ENCODE measurements at regions not wholly inside any gene's neighbourhood (a gene's known extent, or its start where the extent isn't known, plus 50 kb on each side); places are given as distances from the start of the nearest gene placed in this dataset.
A peak's percentile ranks its signal among the peaks of the same experiment; 100 is the strongest.

- TF ChIP-seq MZF1 (CRISPR knock-in tag; IDR thresholded peaks at IDR 0.05; ENCODE audit: borderline replicate concordance) (no peak), SMAD9 (CRISPR knock-in tag; IDR thresholded peaks at IDR 0.05) (no peak), TBX2 (CRISPR knock-in tag; IDR thresholded peaks at IDR 0.05; ENCODE audit: borderline replicate concordance) (no peak), ZFAT (CRISPR knock-in tag; conservative IDR thresholded peaks at IDR 0.05) (no peak), ZNF121 (CRISPR knock-in tag; IDR thresholded peaks at IDR 0.05) (no peak), ZNF143 (CRISPR knock-in tag; IDR thresholded peaks at IDR 0.05) (no peak), PHF5A (CRISPR knock-in tag; IDR thresholded peaks at IDR 0.05; ENCODE audit: low read depth, unreplicated experiment) (no peak), PAX8 (CRISPR knock-in tag; IDR thresholded peaks at IDR 0.05; ENCODE audit: borderline replicate concordance) (no peak)
Measured at GRCh38 chr9:36762958-36763357, 190.3 kb downstream of the MELK start (continued).

GRCh38 chr9:36763778-36764177 is 191.1 kb downstream of the MELK start:
- ATAC-seq: no peak
- in situ Hi-C loops (cut with HindIII; ENCODE audit: extremely low pct_ligation_motif_present, low pct_unique_long_range_greater_than_20kb) (no loop called here), intact Hi-C loops (cut with micrococcal nuclease; ENCODE audit: unreplicated experiment) (no loop called here)
- Histone ChIP-seq H3K9me3 (ENCODE audit: low read length) (no peaks in the 10 kb centered on the region), H3K36me3 (replicated peaks in 1 of 2; ENCODE audit: control insufficient read depth in 1 of 2, insufficient read depth in 2 of 2, low read length in 2 of 2) (no peaks in the 10 kb centered on the region), H3K27ac (ENCODE audit: extremely low read length, insufficient read depth, low read length) (no peak overlapping the region), H3K4me3 (replicated peaks in 1 of 3; ENCODE audit: insufficient read depth in 1 of 3, low read depth in 2 of 3, low read length in 3 of 3) (no peak overlapping the region), H3K4me1 (ENCODE audit: insufficient read depth, low read length) (peaks cover 19% of the 10 kb centered on the region), H3K79me2 (ENCODE audit: insufficient read depth, low read length) (no peaks in the 10 kb centered on the region), H4K20me1 (ENCODE audit: insufficient read depth, low read length) (no peaks in the 10 kb centered on the region), H3K27me3 (ENCODE audit: control insufficient read depth in 1 of 2, insufficient read depth in 2 of 2, low read length in 2 of 2) (peaks cover 0 to 31% of the 10 kb centered on the region in 2 experiments; a peak in 3 of 5 replicates), H3K4me2 (ENCODE audit: low read depth, low read length) (no peak overlapping the region), H2AFZ (ENCODE audit: low read length) (no peak overlapping the region), H3K9ac (ENCODE audit: insufficient read depth, low read depth, low read length) (no peak overlapping the region)
- ChIA-PET POLR2A (no interaction called here), CTCF (ENCODE audit: low intra/inter-chr PET ratio, low total read pairs) (no interaction called here)
- 69% methylated on average over 4 of the region's 4 CpGs for WGBS (ENCODE audit: low lambda C conversion rate)
- no peak for DNase-seq (ENCODE audit: low spot score)
- FAIRE-seq: no peak
- BruUV-seq (replicated peaks): no TSS peak
- no peak for TF ChIP-seq REL (CRISPR knock-in tag; conservative IDR thresholded peaks at IDR 0.05)
- 0 out of 2 replicates have a peak, but pooled peaks have one; percentile 23 for TF ChIP-seq LCORL (IDR thresholded peaks at IDR 0.05)
- no peak for TF ChIP-seq LCORL (CRISPR knock-in tag; IDR thresholded peaks at IDR 0.05)
- no peak for TF ChIP-seq SIX4 (CRISPR knock-in tag; IDR thresholded peaks at IDR 0.05)
- TF ChIP-seq ATM (IDR thresholded peaks at IDR 0.05; ENCODE audit: borderline replicate concordance): peak; percentile 31; the same call in 1 of the 2 replicates
- no peak for TF ChIP-seq ZNF777 (CRISPR knock-in tag; IDR thresholded peaks at IDR 0.05)
- 0 out of 2 replicates have a peak, but pooled peaks have one; percentile 21 for TF ChIP-seq FOXA1 (IDR thresholded peaks at IDR 0.05)
- no peak for TF ChIP-seq FOXA1 (CRISPR knock-in tag; IDR thresholded peaks at IDR 0.05)
- TF ChIP-seq ZNF510 (CRISPR knock-in tag; IDR thresholded peaks at IDR 0.05; ENCODE audit: low read depth): no peak
- TF ChIP-seq MNT (IDR thresholded peaks at IDR 0.05): peak; percentile 31; the same call in 1 of the 2 replicates
- peak; percentile 84 for TF ChIP-seq CREB1 (IDR thresholded peaks at IDR 0.05)
- no peak for TF ChIP-seq CREB1 (CRISPR knock-in tag; IDR thresholded peaks at IDR 0.05)
- TF ChIP-seq ATF7 (IDR thresholded peaks at IDR 0.05): 0 out of 2 replicates have a peak, but pooled peaks have one; percentile 20
- no peak for TF ChIP-seq ATF7 (CRISPR knock-in tag; IDR thresholded peaks at IDR 0.05)
- peak; percentile 18; the same call in 1 of the 2 replicates for TF ChIP-seq FOXK2 (IDR thresholded peaks at IDR 0.05)
- TF ChIP-seq SOX6 (IDR thresholded peaks at IDR 0.05): 0 out of 2 replicates have a peak, but pooled peaks have one; percentile 25
- no peak for TF ChIP-seq SOX6 (CRISPR knock-in tag; IDR thresholded peaks at IDR 0.05)
- TF ChIP-seq NONO (IDR thresholded peaks at IDR 0.05): 0 out of 2 replicates have a peak, but pooled peaks have one; percentile 64
- no peak for TF ChIP-seq NONO (CRISPR knock-in tag; conservative IDR thresholded peaks at IDR 0.05)
